Heart right ventricle (tissue), 16 donors: ENCODE measurements at regions not wholly inside any gene's neighbourhood (a gene's known extent, or its start where the extent isn't known, plus 50 kb on each side); places are given as distances from the start of the nearest gene placed in this dataset.

Experiments
- ATAC-seq, 8 donors: fragments of 200-7000 bp; cut with Tn5 transposase; one replicate each; pipeline ENCODE4 v1.9.1; 2020; ENCODE audit warnings: mild to moderate bottlenecking in 8 of 8, moderate library complexity in 8 of 8, moderate number of reproducible peaks in 1 of 8
- DNase-seq, 2 donors: peaks; one replicate each; pipeline ENCODE4 v3.0.0-alpha.2; 2020
- H3K27ac ChIP-seq, 10 donors: fragments of 200-600 bp; sonication (generic) in 2 of 10; one replicate each; pipeline versions ENCODE4 v1.5.0 to v1.8.0; 2020 to 2022; ENCODE audit warnings: mild to moderate bottlenecking in 3 of 10
- H3K27me3 ChIP-seq, 7 donors: fragments of 200-600 bp; one replicate each; pipeline ENCODE4 v1.8.0; 2021 to 2022; ENCODE audit warnings: mild to moderate bottlenecking in 2 of 7
- H3K36me3 ChIP-seq, 9 donors: fragments of 200-600 bp; sonication (generic) in 1 of 9; one replicate each; pipeline versions ENCODE4 v1.5.0 to v1.8.0; 2020 to 2022; ENCODE audit warnings: mild to moderate bottlenecking in 2 of 9
- H3K4me1 ChIP-seq, 9 donors: fragments of 200-600 bp; sonication (generic) in 1 of 9; one replicate each; pipeline versions ENCODE4 v1.5.0 to v1.8.0; 2020 to 2022; ENCODE audit warnings: mild to moderate bottlenecking in 4 of 9
- H3K4me3 ChIP-seq, 10 donors: fragments of 200-600 bp; sonication (generic) in 2 of 10; one replicate each; pipeline versions ENCODE4 v1.5.0 to v1.8.0; 2020 to 2022; ENCODE audit warnings: mild to moderate bottlenecking in 7 of 10, moderate library complexity in 2 of 10
- H3K9me3 ChIP-seq, 11 donors: fragments of 200-600 bp in 10 of 11; sonication (generic) in 2 of 11; one replicate each; pipeline versions ENCODE4 v1.5.0 to v1.8.0; 2013 to 2022; ENCODE audit warnings: mild to moderate bottlenecking in 2 of 11, control low read depth in 1 of 11, moderate library complexity in 1 of 11
- WGBS, 2 donors: extraction: QIAGEN DNeasy Blood & Tissue Kit; methylation state at CpG; one replicate each; pipeline ENCODE4 v1.1.7; 2013; ENCODE audit warnings: inconsistent platforms in 1 of 2; 5-methylcytosine and 5-hydroxymethylcytosine counted together
- intact Hi-C, 10 donors: fragments of 100-400 bp; cut with DNase I; formaldehyde crosslinking; loops; one replicate each; pipeline versions ENCODE4 v1.11.1 to v1.14.2; 2022
- TF ChIP-seq, protein P1 (sequence below), 9 donors: fragments of 200-600 bp; sonication (generic) in 2 of 9; IDR thresholded peaks; one replicate each; pipeline versions ENCODE4 v1.5.0 to v1.8.0; 2021 to 2022; ENCODE audit warnings: antibody characterized with exemption in 9 of 9, mild to moderate bottlenecking in 5 of 9, moderate library complexity in 1 of 9
- donor health status: Arrhythmogenic right ventricular cardiomyopathy.
- donor health status: ischemic (EF 13 %, LVEDD 7.1; RV severe dilation, severe dysfunction).
- donor health status: healthy with polysubstance abuse.
- donor health status: DM: no; HTN: yes; CAD: no.
- donor health status: DM: no; HTN: no; CAD: no.
- donor health status: ischemic (EF 25% LVEDD 6.9; RV normal size, moderate dysfunction).
- donor health status: ischemic (EF 25% LVEDD 5.7; RV mildly dilated, moderate dysfunction).
- donor health status: healthy.
- donor health status: DM: yes; HTN: yes; CAD: no.
- donor health status: Ischemic cardiomyopathy.
- donor health status: ischemic (EF 35%, LVEDD 5.7; RV mildly dilated, moderate dysfunction).
- donor health status: nonischemic (EF 11% LVEDD 7.7; RV severe dilation, severe dysfunction).
- donor health status: DM: yes; HTN: yes; CAD: no.
- donor health status: PGD.
- donor health status: ischemic (EF 29% LVEDD 5.4; RV normal size, mild dysfunction).
- donor health status: nonischemic (EF 23%, LVEDD 6.1; RV moderate dilation, normal function).

GRCh38 chr14:42961509-42961908, 1354.8 kb downstream of the LRFN5 start:
- intact Hi-C loops = no loop called here
- ATAC-seq (no peak), DNase-seq (no peak)
- H3K27ac ChIP-seq = no peak overlapping the region
- no peaks in the 10 kb centered on the region for H3K36me3 ChIP-seq
- no peaks in the 10 kb centered on the region for H3K27me3 ChIP-seq
- no peaks in the 10 kb centered on the region for H3K4me1 ChIP-seq
- H3K4me3 ChIP-seq = no peak overlapping the region
- peaks cover 0 to 7% (median 0%) of the 10 kb centered on the region in 11 donors for H3K9me3 ChIP-seq
- 56 to 64% methylated on average over 3 of the region's 3 CpGs for WGBS, 2 donors
- TF ChIP-seq, protein P1, sequence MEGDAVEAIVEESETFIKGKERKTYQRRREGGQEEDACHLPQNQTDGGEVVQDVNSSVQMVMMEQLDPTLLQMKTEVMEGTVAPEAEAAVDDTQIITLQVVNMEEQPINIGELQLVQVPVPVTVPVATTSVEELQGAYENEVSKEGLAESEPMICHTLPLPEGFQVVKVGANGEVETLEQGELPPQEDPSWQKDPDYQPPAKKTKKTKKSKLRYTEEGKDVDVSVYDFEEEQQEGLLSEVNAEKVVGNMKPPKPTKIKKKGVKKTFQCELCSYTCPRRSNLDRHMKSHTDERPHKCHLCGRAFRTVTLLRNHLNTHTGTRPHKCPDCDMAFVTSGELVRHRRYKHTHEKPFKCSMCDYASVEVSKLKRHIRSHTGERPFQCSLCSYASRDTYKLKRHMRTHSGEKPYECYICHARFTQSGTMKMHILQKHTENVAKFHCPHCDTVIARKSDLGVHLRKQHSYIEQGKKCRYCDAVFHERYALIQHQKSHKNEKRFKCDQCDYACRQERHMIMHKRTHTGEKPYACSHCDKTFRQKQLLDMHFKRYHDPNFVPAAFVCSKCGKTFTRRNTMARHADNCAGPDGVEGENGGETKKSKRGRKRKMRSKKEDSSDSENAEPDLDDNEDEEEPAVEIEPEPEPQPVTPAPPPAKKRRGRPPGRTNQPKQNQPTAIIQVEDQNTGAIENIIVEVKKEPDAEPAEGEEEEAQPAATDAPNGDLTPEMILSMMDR (IDR thresholded peaks at IDR 0.05) = no peak

DNA sequence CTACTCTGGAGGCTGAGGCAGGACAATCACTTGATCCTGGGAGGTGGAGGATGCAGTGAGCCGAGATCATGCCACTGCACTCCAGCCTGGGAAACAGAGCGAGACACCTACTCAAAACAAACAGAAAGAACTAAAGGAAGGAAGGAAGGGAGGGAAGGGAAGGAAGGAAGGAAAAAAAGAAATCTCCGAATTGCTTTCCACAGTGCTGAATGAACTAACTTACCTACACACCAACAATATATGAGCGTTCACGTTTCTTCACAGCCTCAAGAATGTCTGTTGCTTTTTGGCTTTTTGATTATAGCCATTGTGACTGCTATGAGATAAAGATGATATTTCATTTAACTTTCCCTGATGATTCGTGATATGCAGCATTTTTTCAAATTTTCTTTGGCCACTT, 1343.7 kb downstream of the LRFN5 start:
- 76 to 86% methylated on average over 6 of the region's 6 CpGs for WGBS, 2 donors
- H3K27ac ChIP-seq = no peak overlapping the region
- ATAC-seq = no peak
- DNase-seq = no peak
- TF ChIP-seq, protein P1 (IDR thresholded peaks at IDR 0.05) = no peak
- no peak overlapping the region for H3K4me3 ChIP-seq
- H3K9me3 ChIP-seq = peaks cover 0 to 30% (median 4%) of the 10 kb centered on the region in 11 donors
- H3K36me3 ChIP-seq = no peaks in the 10 kb centered on the region
- intact Hi-C loops = no loop called here
- no peaks in the 10 kb centered on the region for H3K27me3 ChIP-seq
- no peaks in the 10 kb centered on the region for H3K4me1 ChIP-seq

DNA sequence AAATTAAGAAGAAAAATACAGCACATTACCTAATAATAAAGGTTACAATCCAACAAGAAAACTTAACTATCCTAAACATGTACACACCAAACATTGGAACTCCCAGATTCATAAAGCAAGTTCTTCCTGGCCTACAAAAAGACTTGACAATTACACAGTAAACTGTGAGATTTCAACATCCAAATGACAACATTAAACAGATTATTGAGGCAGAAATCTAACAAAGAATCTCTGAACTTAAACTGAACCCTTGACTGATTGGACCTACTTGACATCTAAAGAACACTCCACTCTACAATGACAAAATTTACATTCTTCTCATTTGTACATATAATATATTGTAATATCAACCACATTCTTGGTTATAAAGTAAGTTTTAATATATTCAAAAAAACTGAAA, 1341.3 kb downstream of the LRFN5 start:
- TF ChIP-seq, protein P1 (IDR thresholded peaks at IDR 0.05) = no peak
- DNase-seq (no peak), ATAC-seq (no peak)
- H3K27ac ChIP-seq = no peak overlapping the region
- peaks cover 0 to 30% (median 2%) of the 10 kb centered on the region in 11 donors for H3K9me3 ChIP-seq
- no peak overlapping the region for H3K4me3 ChIP-seq
- no peaks in the 10 kb centered on the region for H3K36me3 ChIP-seq
- H3K4me1 ChIP-seq = no peaks in the 10 kb centered on the region
- no peaks in the 10 kb centered on the region for H3K27me3 ChIP-seq
- intact Hi-C loops = no loop called here

DNA sequence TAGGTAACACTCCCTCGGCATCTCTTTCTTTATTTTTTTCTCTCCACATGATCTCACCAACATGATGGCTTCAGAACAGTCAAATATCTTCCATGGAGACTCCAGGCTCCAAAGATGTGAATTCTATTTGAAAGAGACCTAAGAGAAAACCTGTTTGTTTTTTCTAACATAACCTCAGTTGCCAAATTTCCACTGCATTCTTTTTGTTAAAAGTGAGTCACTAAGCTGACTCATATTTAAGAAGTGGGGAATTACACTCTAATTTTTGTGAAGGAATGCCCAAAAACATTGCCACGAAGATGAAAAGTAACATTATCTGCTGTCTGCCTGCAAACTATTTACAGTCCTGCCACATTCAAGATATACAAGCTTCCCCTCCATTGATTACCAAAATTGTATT, 1337.6 kb downstream of the LRFN5 start:
- H3K9me3 ChIP-seq = peaks cover 0 to 4% (median 0%) of the 10 kb centered on the region in 11 donors
- H3K4me3 ChIP-seq = no peak overlapping the region
- no peak for DNase-seq
- no peak overlapping the region for H3K27ac ChIP-seq
- WGBS, 2 donors = 70 to 73% methylated on average over 2 of the region's 2 CpGs
- intact Hi-C loops = no loop called here
- no peaks in the 10 kb centered on the region for H3K27me3 ChIP-seq
- no peaks in the 10 kb centered on the region for H3K4me1 ChIP-seq
- H3K36me3 ChIP-seq = no peaks in the 10 kb centered on the region
- TF ChIP-seq, protein P1 (IDR thresholded peaks at IDR 0.05) = no peak
- ATAC-seq = no peak

GRCh38 chr14:42931308-42931707, 1324.6 kb downstream of the LRFN5 start:
- 74 to 86% methylated on average over 2 of the region's 2 CpGs for WGBS, 2 donors
- Histone ChIP-seq H3K27me3 (no peaks in the 10 kb centered on the region), H3K4me3 (no peak overlapping the region), H3K4me1 (no peaks in the 10 kb centered on the region), H3K36me3 (no peaks in the 10 kb centered on the region), H3K27ac (no peak overlapping the region), H3K9me3 (peaks cover 0 to 7% (median 0%) of the 10 kb centered on the region in 11 donors)
- intact Hi-C loops = no loop called here
- ATAC-seq (no peak), DNase-seq (no peak)
- TF ChIP-seq, protein P1 (IDR thresholded peaks at IDR 0.05) = no peak
